HCT116 (cell line): ENCODE measurements at regions not wholly inside any gene's neighbourhood (a gene's known extent, or its start where the extent isn't known, plus 50 kb on each side); places are given as distances from the start of the nearest gene placed in this dataset.

ENCODE experiments used
- ATAC-seq: fragments of 200-7000 bp; cut with Tn5 transposase; 2 replicates; pipeline ENCODE4 v1.9.1; 2020; ENCODE audit warnings: mild to moderate bottlenecking, moderate library complexity
- BruUV-seq: library from RNA; stranded (reverse); fragments of 400-500 nt; replicated peaks from 2 replicates; lab custom pipeline; 2021; lab: Mats Ljungman, UMichigan
- CTCF ChIA-PET: fragments of 300-600 bp; sonication (Branson Sonifier 250); formaldehyde crosslinking; loops from one replicate; lab custom pipeline; 2021; ENCODE audit warnings: antibody characterized with exemption; lab: Charles Lee
- POLR2A ChIA-PET: fragments of 300-600, 350-600 bp; sonication (Branson Sonifier 250); formaldehyde crosslinking; loops from one replicate; lab custom pipeline; 2021; ENCODE audit warnings: antibody characterized with exemption; lab: Charles Lee
- RAD21 ChIA-PET, 2 experiments: fragments of 300-600 bp; sonication (Branson Sonifier 250); formaldehyde crosslinking; loops; one replicate each; lab custom pipeline; 2023; ENCODE audit warnings: low total read pairs in 2 of 2; ENCODE audit not compliant: uncharacterized antibody in 2 of 2, unreplicated experiment in 2 of 2, low non-redundant PET in 1 of 2; lab: Charles Lee
- DNase-seq: peaks from one replicate; pipeline ENCODE4 v3.0.0-alpha.2; 2010; ENCODE audit warnings: low read depth, low spot score
- H2AFZ ChIP-seq: fragments of 200-600 bp; shearing (Covaris generic), sonication (generic); 2 replicates; pipeline ENCODE4 v1.6.1; 2017; ENCODE audit warnings: low read depth, mixed run types, mixed read lengths, antibody characterized with exemption, low read length; ENCODE audit not compliant: poor library complexity, severe bottlenecking
- H3K27ac ChIP-seq: 2 replicates; pipeline ENCODE4 v1.5.1; 2012; ENCODE audit warnings: low read depth, low read length
- H3K27me3 ChIP-seq: fragments of 200-600 bp; sonication (generic); 2 replicates; pipeline ENCODE4 v1.6.1; 2016; ENCODE audit warnings: mixed run types, low read length, mixed read lengths; ENCODE audit not compliant: insufficient read depth
- H3K36me3 ChIP-seq, 2 experiments: fragments of 200-500 bp in 1 of 2; fragments of 200-600 bp in 1 of 2; sonication (Bioruptor generic) in 1 of 2; sonication (generic) in 1 of 2; 2 replicates each; pipeline versions ENCODE4 v1.5.1 to v1.6.1; 2014 to 2016; ENCODE audit warnings: low read length in 2 of 2, inconsistent platforms in 1 of 2, mixed read lengths in 1 of 2, mixed run types in 1 of 2; ENCODE audit not compliant: insufficient read depth in 2 of 2, control insufficient read depth in 1 of 2
- H3K4me1 ChIP-seq, 2 experiments: fragments of 200-600 bp in 1 of 2; sonication (generic) in 1 of 2; 2 replicates each; pipeline versions ENCODE4 v1.5.1 to v1.6.1; 2012 to 2017; ENCODE audit warnings: low read length in 2 of 2, inconsistent platforms in 1 of 2, mild to moderate bottlenecking in 1 of 2, mixed read lengths in 1 of 2, mixed run types in 1 of 2, moderate library complexity in 1 of 2; ENCODE audit not compliant: insufficient read depth in 2 of 2, control insufficient read depth in 1 of 2
- H3K4me2 ChIP-seq: fragments of 200-600 bp; sonication (generic); 2 replicates; pipeline ENCODE4 v1.6.1; 2017; ENCODE audit warnings: mixed run types, low read length, mixed read lengths
- H3K4me3 ChIP-seq, 2 experiments: fragments of 200-600 bp in 1 of 2; sonication (generic) in 1 of 2; replicated peaks in 1 of 2; 2 replicates each; pipeline ENCODE4 v1.5.1; 2011 to 2016; ENCODE audit warnings: low read length in 2 of 2, control low read depth in 1 of 2, low read depth in 1 of 2, mild to moderate bottlenecking in 1 of 2, mixed read lengths in 1 of 2, mixed run types in 1 of 2
- H3K79me2 ChIP-seq: fragments of 200-600 bp; sonication (generic); 2 replicates; pipeline ENCODE4 v1.6.1; 2017; ENCODE audit warnings: mild to moderate bottlenecking, mixed run types, low read length, moderate library complexity, mixed read lengths; ENCODE audit not compliant: insufficient read depth
- H3K9ac ChIP-seq: fragments of 200-600 bp; sonication (generic); 2 replicates; pipeline ENCODE4 v1.6.1; 2016; ENCODE audit warnings: low read length, mixed read lengths
- H3K9me2 ChIP-seq: fragments of 200-600 bp; sonication (generic), shearing (Covaris generic); 2 replicates; pipeline ENCODE4 v1.6.1; 2017; ENCODE audit warnings: mixed run types, mild to moderate bottlenecking, moderate library complexity; ENCODE audit not compliant: insufficient read depth
- H3K9me3 ChIP-seq, 2 experiments: fragments of 200-500 bp in 1 of 2; fragments of 200-600 bp in 1 of 2; sonication (Bioruptor generic) in 1 of 2; sonication (generic) in 1 of 2; 2 replicates each; pipeline ENCODE4 v1.6.1; 2014 to 2017; ENCODE audit warnings: low read length in 2 of 2, mixed read lengths in 2 of 2, inconsistent platforms in 1 of 2, low read depth in 1 of 2, mild to moderate bottlenecking in 1 of 2, mixed run types in 1 of 2, moderate library complexity in 1 of 2; ENCODE audit not compliant: control insufficient read depth in 1 of 2, insufficient read depth in 1 of 2
- H4K20me1 ChIP-seq: fragments of 200-600 bp; sonication (generic), shearing (Covaris generic); 2 replicates; pipeline ENCODE4 v1.6.1; 2017; ENCODE audit warnings: mixed run types, mild to moderate bottlenecking, moderate library complexity; ENCODE audit not compliant: insufficient read depth
- ATF3 ChIP-seq: IDR thresholded peaks from 2 replicates; pipeline ENCODE4 v1.6.1; 2012
- CBX3 ChIP-seq: IDR thresholded peaks from 2 replicates; pipeline ENCODE4 v1.6.1; 2012; ENCODE audit warnings: low read depth
- CEBPB ChIP-seq: IDR thresholded peaks from 2 replicates; pipeline ENCODE4 v1.6.1; 2012; ENCODE audit warnings: low read depth
- EGR1 ChIP-seq: IDR thresholded peaks from 2 replicates; pipeline ENCODE4 v1.6.1; 2012; ENCODE audit warnings: low read depth
- ELF1 ChIP-seq: IDR thresholded peaks from 2 replicates; pipeline ENCODE4 v1.6.1; 2012; ENCODE audit warnings: low read depth, borderline replicate concordance
- EZH2 ChIP-seq: fragments of 200-600 bp; sonication (generic); IDR thresholded peaks from 2 replicates; pipeline ENCODE4 v1.6.1; 2017; ENCODE audit warnings: antibody characterized with exemption, mixed run types
- FOSL1 ChIP-seq: IDR thresholded peaks from 2 replicates; pipeline ENCODE4 v1.6.1; 2012; ENCODE audit warnings: low read depth
- JUND ChIP-seq: IDR thresholded peaks from 2 replicates; pipeline ENCODE4 v1.6.1; 2012
- POLR2AphosphoS5 ChIP-seq: IDR thresholded peaks from 2 replicates; pipeline ENCODE4 v1.6.1; 2011; ENCODE audit warnings: mild to moderate bottlenecking, low read depth, low read length, moderate library complexity
- REST ChIP-seq: IDR thresholded peaks from 2 replicates; pipeline ENCODE4 v1.6.1; 2012; ENCODE audit warnings: low read depth
- SIN3A ChIP-seq: IDR thresholded peaks from 2 replicates; pipeline ENCODE4 v1.6.1; 2012; ENCODE audit warnings: low read depth
- SRF ChIP-seq: IDR thresholded peaks from 2 replicates; pipeline ENCODE4 v1.6.1; 2012; ENCODE audit warnings: low read depth
- intact Hi-C: fragments of 100-400 bp; cut with micrococcal nuclease; formaldehyde crosslinking; loops from 2 replicates; pipeline ENCODE4 v1.10.0; 2022

- ATAC-seq (no peak), DNase-seq (no peak)
- Histone ChIP-seq H4K20me1 (no peaks in the 10 kb centered on the region), H3K9me3 (no peaks in the 10 kb centered on the region), H3K27me3 (no peaks in the 10 kb centered on the region), H3K79me2 (no peaks in the 10 kb centered on the region), H3K4me1 (peaks cover 0 to 6% of the 10 kb centered on the region in 2 experiments; a peak in 2 of 4 replicates), H3K4me3 (no peak overlapping the region), H3K4me2 (no peak overlapping the region), H3K9me2 (no peaks in the 10 kb centered on the region), H3K9ac (no peak overlapping the region), H3K27ac (no peak overlapping the region), H3K36me3 (no peaks in the 10 kb centered on the region), H2AFZ (no peak overlapping the region)
- ChIA-PET POLR2A (no interaction called here), RAD21 (no interaction called here), CTCF (no interaction called here)
- TF ChIP-seq ELF1 (no peak), EGR1 (no peak), SRF (no peak), REST (no peak), FOSL1 (no peak), EZH2 (no peak), ATF3 (no peak), JUND (no peak), POLR2AphosphoS5 (no peak), CBX3 (no peak), SIN3A (no peak), CEBPB (no peak)
- BruUV-seq = no TSS peak
- intact Hi-C loops = no loop called here
Observed at GRCh38 chr6:47379328-47379727, 69.6 kb upstream of the TNFRSF21 start.
